PC-3 (cell line): ENCODE measurements at regions not wholly inside any gene's neighbourhood (a gene's known extent, or its start where the extent isn't known, plus 50 kb on each side); places are given as distances from the start of the nearest gene placed in this dataset.

ENCODE experiments used
- CTCF ChIP-seq: fragments of 300-600 bp; sonication (generic); conservative IDR thresholded peaks from 2 replicates; pipeline ENCODE4 v1.5.1; 2017; ENCODE audit warnings: antibody characterized with exemption, low read depth, mild to moderate bottlenecking, low read length
- EZH2 ChIP-seq: fragments of 300-600 bp; sonication (generic); IDR thresholded peaks from one replicate; pipeline ENCODE4 v1.6.1; 2017; ENCODE audit warnings: antibody characterized with exemption, mild to moderate bottlenecking, low read length; ENCODE audit not compliant: unreplicated experiment
- EZH2phosphoT487 ChIP-seq: fragments of 300-600 bp; sonication (generic); IDR thresholded peaks from 2 replicates; pipeline ENCODE4 v1.6.1; 2018; ENCODE audit warnings: mild to moderate bottlenecking, antibody characterized with exemption, low read length, borderline replicate concordance

DNA sequence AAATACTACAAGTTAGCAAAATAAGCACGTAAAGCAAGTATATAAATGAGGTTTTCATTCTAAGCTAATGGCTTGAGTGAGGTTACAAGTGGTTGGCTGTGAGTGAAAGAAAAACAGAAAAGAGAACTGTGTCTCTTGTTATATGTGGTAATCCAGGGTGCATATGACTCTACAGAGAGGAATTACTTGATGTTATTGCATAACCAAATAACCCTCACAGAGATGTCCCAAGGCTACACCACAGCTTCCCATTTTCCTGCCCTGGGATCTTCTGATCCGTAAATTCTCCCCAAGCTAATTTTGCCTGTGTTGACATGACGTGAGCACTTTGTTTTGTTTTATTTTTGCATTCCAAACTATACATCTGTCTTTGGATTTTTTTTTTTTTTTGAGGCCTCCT, 470.0 kb upstream of the INTU start:
- TF ChIP-seq EZH2phosphoT487 (no peak), EZH2 (no peak), CTCF (no peak)
